OCI-LY1 (cell line): ENCODE measurements at regions not wholly inside any gene's neighbourhood (a gene's known extent, or its start where the extent isn't known, plus 50 kb on each side); places are given as distances from the start of the nearest gene placed in this dataset.

Experiments used
- H2AFZ ChIP-seq: fragments of 200-600 bp; sonication (generic), shearing (Covaris generic); 2 replicates; pipeline ENCODE4 v1.6.0; 2014; ENCODE audit warnings: antibody characterized with exemption, mild to moderate bottlenecking, low read length
- H3F3A ChIP-seq: fragments of 200-600 bp; sonication (generic), shearing (Covaris generic); 2 replicates; pipeline ENCODE4 v1.6.0; 2014; ENCODE audit warnings: mild to moderate bottlenecking, antibody characterized with exemption, low read length, moderate library complexity; ENCODE audit not compliant: insufficient read depth
- H3K27ac ChIP-seq: fragments of 200-600 bp; sonication (generic); 2 replicates; pipeline ENCODE4 v1.5.1; 2014; ENCODE audit warnings: low read length, mixed run types, mild to moderate bottlenecking, low read depth; ENCODE audit not compliant: poor library complexity, severe bottlenecking
- H3K27me3 ChIP-seq: fragments of 200-600 bp; sonication (generic); 2 replicates; pipeline ENCODE4 v1.6.0; 2014; ENCODE audit warnings: antibody characterized with exemption, mild to moderate bottlenecking, low read length, moderate library complexity; ENCODE audit not compliant: insufficient read depth
- H3K36me3 ChIP-seq: fragments of 200-600 bp; sonication (generic); 2 replicates; pipeline ENCODE4 v1.6.1; 2014; ENCODE audit warnings: mild to moderate bottlenecking, antibody characterized with exemption, low read length, moderate library complexity, mixed read lengths; ENCODE audit not compliant: insufficient read depth
- H3K4me1 ChIP-seq: fragments of 200-600 bp; sonication (generic); 2 replicates; pipeline ENCODE4 v1.5.1; 2014; ENCODE audit warnings: mild to moderate bottlenecking, low read length, moderate library complexity; ENCODE audit not compliant: insufficient read depth, severe bottlenecking
- H3K4me2 ChIP-seq: fragments of 200-600 bp; sonication (generic), shearing (Covaris generic); 2 replicates; pipeline ENCODE4 v1.6.1; 2014; ENCODE audit warnings: low read length
- H3K4me3 ChIP-seq: fragments of 200-600 bp; sonication (generic); 2 replicates; pipeline ENCODE4 v1.5.1; 2014; ENCODE audit warnings: low read length, low read depth, mild to moderate bottlenecking, mixed read lengths; ENCODE audit not compliant: poor library complexity, severe bottlenecking
- H3K79me2 ChIP-seq: fragments of 200-600 bp; shearing (Covaris generic); 2 replicates; pipeline ENCODE4 v1.6.1; 2016; ENCODE audit warnings: mixed run types, low read length, mixed read lengths; ENCODE audit not compliant: insufficient read depth
- H3K9ac ChIP-seq: fragments of 200-600 bp; sonication (generic), shearing (Covaris generic); 2 replicates; pipeline ENCODE4 v1.6.1; 2014; ENCODE audit warnings: mild to moderate bottlenecking, low read length, mixed read lengths
- H3K9me2 ChIP-seq: fragments of 200-600 bp; sonication (generic), shearing (Covaris generic); 2 replicates; pipeline ENCODE4 v1.6.1; 2014; ENCODE audit warnings: low read depth, mild to moderate bottlenecking, low read length, mixed read lengths
- H3K9me3 ChIP-seq: fragments of 200-600 bp; shearing (Covaris generic); 2 replicates; pipeline ENCODE4 v1.6.1; 2014; ENCODE audit warnings: low read length, mixed read lengths
- H4K20me1 ChIP-seq: fragments of 200-600 bp; sonication (generic), shearing (Covaris generic); 2 replicates; pipeline ENCODE4 v1.6.0; 2016; ENCODE audit warnings: mild to moderate bottlenecking, low read length; ENCODE audit not compliant: insufficient read depth
- CTCF ChIP-seq: fragments of 200-600 bp; sonication (generic), shearing (Covaris generic); IDR thresholded peaks from 2 replicates; pipeline ENCODE4 v1.5.1; 2017; ENCODE audit warnings: mild to moderate bottlenecking, antibody characterized with exemption, low read length, moderate library complexity, mixed read lengths
- EZH2 ChIP-seq: fragments of 200-600 bp; sonication (generic), shearing (Covaris generic); IDR thresholded peaks from 2 replicates; pipeline ENCODE4 v1.8.0; 2017; ENCODE audit warnings: borderline replicate concordance, mixed run types, mild to moderate bottlenecking, antibody characterized with exemption, low read length, moderate library complexity, mixed read lengths

GRCh38 chr18:10349561-10349960, 104.9 kb upstream of the APCDD1 start:
- H3K4me3 ChIP-seq, result no peak overlapping the region
- H4K20me1 ChIP-seq, result no peaks in the 10 kb centered on the region
- no peaks in the 10 kb centered on the region for H3K79me2 ChIP-seq
- H3K4me1 ChIP-seq, result no peaks in the 10 kb centered on the region
- H2AFZ ChIP-seq, result no peak overlapping the region
- no peak for TF ChIP-seq EZH2
- TF ChIP-seq CTCF, result no peak
- no peaks in the 10 kb centered on the region for H3K9me3 ChIP-seq
- H3K27ac ChIP-seq, result no peak overlapping the region
- no peaks in the 10 kb centered on the region for H3F3A ChIP-seq
- no peaks in the 10 kb centered on the region for H3K36me3 ChIP-seq
- no peak overlapping the region for H3K4me2 ChIP-seq
- no peak overlapping the region for H3K9ac ChIP-seq
- no peaks in the 10 kb centered on the region for H3K9me2 ChIP-seq
- H3K27me3 ChIP-seq, result no peaks in the 10 kb centered on the region

- Histone ChIP-seq H3K9me3 (no peaks in the 10 kb centered on the region), H3K4me2 (no peak overlapping the region), H2AFZ (no peak overlapping the region), H3K27ac (no peak overlapping the region), H3K4me1 (no peaks in the 10 kb centered on the region), H3K27me3 (no peaks in the 10 kb centered on the region), H3K9me2 (no peaks in the 10 kb centered on the region), H3K36me3 (no peaks in the 10 kb centered on the region), H3K9ac (no peak overlapping the region), H3K4me3 (no peak overlapping the region), H3K79me2 (no peaks in the 10 kb centered on the region), H4K20me1 (no peaks in the 10 kb centered on the region), H3F3A (no peaks in the 10 kb centered on the region)
- no peak for TF ChIP-seq EZH2
- TF ChIP-seq CTCF, result no peak
Observed at GRCh38 chr18:10350661-10351060, 103.8 kb upstream of the APCDD1 start.

- Histone ChIP-seq H2AFZ (no peak overlapping the region), H3K4me1 (no peaks in the 10 kb centered on the region), H3F3A (no peaks in the 10 kb centered on the region), H3K79me2 (no peaks in the 10 kb centered on the region), H3K4me3 (no peak overlapping the region), H3K9ac (no peak overlapping the region), H3K9me3 (no peaks in the 10 kb centered on the region), H3K27me3 (no peaks in the 10 kb centered on the region), H4K20me1 (no peaks in the 10 kb centered on the region), H3K9me2 (no peaks in the 10 kb centered on the region), H3K36me3 (no peaks in the 10 kb centered on the region), H3K27ac (no peak overlapping the region), H3K4me2 (no peak overlapping the region)
- no peak for TF ChIP-seq EZH2
- TF ChIP-seq CTCF, result no peak
Observed at GRCh38 chr18:10351219-10351818, 103.1 kb upstream of the APCDD1 start.
